ENCODE measurements at regions not wholly inside any gene's neighbourhood (a gene's known extent, or its start where the extent isn't known, plus 50 kb on each side); places are given as distances from the start of the nearest gene placed in this dataset.

DNA sequence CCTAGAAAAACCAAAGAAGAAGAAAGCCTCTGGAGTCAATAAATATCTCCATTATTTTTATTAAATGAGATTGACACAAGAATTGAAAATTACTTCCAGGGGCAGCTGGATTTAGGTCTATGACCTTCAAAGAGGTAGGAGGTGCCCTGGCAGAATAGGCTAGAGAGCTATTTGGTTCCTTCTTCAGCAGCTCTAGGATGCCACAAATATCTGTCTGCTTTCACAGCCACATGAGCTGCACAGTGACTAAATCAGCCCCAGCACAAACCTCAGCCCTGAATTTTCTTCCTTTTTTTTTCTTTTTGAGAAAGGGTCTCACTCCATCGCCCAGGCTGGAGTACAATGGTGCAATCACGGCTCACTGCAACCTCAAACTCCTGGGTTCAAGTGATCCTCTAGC, 223.5 kb downstream of the ABHD5 start:
- Mint-ChIP-seq H3K4me1 (ENCODE audit: low read depth) (no peaks in the 10 kb centered on the region), H3K27ac (no peak overlapping the region), H3K9me3 (ENCODE audit: low read depth) (no peaks in the 10 kb centered on the region), H3K36me3 (no peaks in the 10 kb centered on the region), H3K4me3 (no peak overlapping the region), H3K27me3 (no peaks in the 10 kb centered on the region)

DNA sequence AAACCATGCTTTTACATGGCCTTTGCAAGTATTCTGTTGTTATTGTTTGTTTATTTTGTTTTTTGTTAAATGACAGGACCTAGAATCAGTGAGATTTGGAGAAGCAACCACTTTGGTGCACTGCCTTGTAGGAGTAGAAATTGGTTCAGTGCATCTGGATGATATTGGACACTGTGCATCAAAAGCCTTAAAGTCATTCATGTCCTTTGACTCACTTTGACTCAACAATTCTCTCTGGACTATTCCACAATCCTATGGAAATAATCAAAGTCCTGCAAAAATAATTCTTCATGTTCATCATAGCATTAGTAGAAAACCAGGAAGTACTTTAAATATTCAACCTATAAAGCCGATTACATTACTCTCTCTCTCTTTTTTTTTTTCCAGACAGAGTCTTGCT, 224.8 kb downstream of the ABHD5 start:
- H3K4me3 Mint-ChIP-seq: no peak overlapping the region

DNA sequence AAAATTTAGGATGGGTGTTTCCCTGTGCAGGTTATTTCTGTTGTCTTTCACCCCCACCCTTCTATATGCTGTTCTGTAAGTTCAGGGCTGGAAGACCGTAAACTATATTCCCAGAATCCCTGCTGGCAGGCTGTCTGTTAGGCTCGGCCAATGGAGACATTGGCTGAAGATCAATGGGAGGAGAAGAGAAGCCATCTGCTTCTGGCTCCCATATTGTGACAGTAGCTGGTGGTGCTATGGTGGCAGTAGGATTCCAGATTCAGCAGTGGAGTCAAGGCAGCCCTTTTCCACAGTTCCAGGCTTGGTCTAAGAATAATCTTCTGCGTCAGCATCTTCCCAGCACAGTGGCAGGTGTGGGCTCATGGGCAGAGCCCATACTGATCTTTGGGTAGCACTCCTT, 226.6 kb downstream of the ABHD5 start:
- H3K36me3 Mint-ChIP-seq: no peaks in the 10 kb centered on the region
- H3K4me3 Mint-ChIP-seq: no peak overlapping the region
- H3K9me3 Mint-ChIP-seq (ENCODE audit: low read depth): no peaks in the 10 kb centered on the region
- no peaks in the 10 kb centered on the region for H3K4me1 Mint-ChIP-seq (ENCODE audit: low read depth)
- H3K27ac Mint-ChIP-seq: no peak overlapping the region
- H3K27me3 Mint-ChIP-seq: peaks cover 14% of the 10 kb centered on the region

More for the DNA sequence above, 224.8 kb downstream of the ABHD5 start:
- no peaks in the 10 kb centered on the region for H3K9me3 Mint-ChIP-seq (ENCODE audit: low read depth)
- H3K27me3 Mint-ChIP-seq: peaks cover 6% of the 10 kb centered on the region
- no peak overlapping the region for H3K27ac Mint-ChIP-seq
- no peaks in the 10 kb centered on the region for H3K36me3 Mint-ChIP-seq
- H3K4me1 Mint-ChIP-seq (ENCODE audit: low read depth): no peaks in the 10 kb centered on the region

DNA sequence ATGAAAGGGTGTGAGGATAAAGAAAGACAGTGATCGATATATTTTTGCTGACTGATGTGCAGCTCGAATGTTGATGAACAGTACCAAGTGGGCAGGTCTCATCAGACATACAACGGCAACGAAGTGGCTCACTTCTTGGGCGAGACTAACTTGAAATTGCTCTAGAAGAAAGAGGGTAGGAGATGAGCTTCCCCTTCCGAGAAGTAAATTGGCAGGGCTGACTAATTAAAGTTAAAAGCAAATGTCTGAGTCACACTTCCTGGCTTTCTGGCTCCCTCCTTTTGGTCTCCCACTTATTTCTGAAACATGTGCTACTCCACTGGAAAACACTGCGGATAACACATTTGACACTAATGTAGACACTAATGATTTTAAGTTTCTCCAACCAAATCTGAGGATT, 228.3 kb downstream of the ABHD5 start:
- Mint-ChIP-seq H3K36me3 (no peaks in the 10 kb centered on the region), H3K27me3 (peaks cover 25% of the 10 kb centered on the region), H3K9me3 (ENCODE audit: low read depth) (no peaks in the 10 kb centered on the region), H3K4me3 (no peak overlapping the region), H3K27ac (no peak overlapping the region), H3K4me1 (ENCODE audit: low read depth) (no peaks in the 10 kb centered on the region)

DNA sequence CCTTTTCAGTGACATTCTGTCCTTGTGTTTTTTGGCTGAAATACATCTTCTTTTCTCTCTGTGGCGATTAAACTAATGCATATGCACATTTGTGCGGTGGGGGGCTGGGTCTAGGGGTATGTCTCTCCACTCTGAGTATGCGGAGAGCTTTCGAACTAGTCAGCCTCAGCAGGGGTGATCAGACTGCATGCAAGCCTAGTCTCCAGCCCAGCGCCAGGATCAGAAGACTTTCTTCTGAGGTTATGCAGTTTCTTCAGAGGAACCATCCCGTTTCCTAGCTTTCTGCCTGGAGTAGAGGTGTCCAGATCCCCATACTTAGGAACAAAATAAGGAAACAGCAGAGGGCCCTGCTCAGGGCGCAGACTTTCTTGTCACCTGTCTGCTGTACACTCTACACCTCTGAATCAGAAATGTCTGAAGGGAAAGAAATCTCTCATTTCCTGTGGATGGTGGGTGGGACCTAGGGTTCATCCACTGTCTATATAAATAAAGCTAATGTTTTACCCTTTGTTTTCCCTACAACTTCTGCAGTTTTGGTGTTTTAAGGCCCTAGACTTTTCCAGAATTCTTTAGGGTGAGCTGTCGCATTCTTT, 230.4 kb downstream of the ABHD5 start:
- no peaks in the 10 kb centered on the region for H3K9me3 Mint-ChIP-seq (ENCODE audit: low read depth)
- no peak overlapping the region for H3K27ac Mint-ChIP-seq
- no peak overlapping the region for H3K4me3 Mint-ChIP-seq
- peaks cover 33% of the 10 kb centered on the region for H3K27me3 Mint-ChIP-seq
- no peaks in the 10 kb centered on the region for H3K36me3 Mint-ChIP-seq
- no peaks in the 10 kb centered on the region for H3K4me1 Mint-ChIP-seq (ENCODE audit: low read depth)

DNA sequence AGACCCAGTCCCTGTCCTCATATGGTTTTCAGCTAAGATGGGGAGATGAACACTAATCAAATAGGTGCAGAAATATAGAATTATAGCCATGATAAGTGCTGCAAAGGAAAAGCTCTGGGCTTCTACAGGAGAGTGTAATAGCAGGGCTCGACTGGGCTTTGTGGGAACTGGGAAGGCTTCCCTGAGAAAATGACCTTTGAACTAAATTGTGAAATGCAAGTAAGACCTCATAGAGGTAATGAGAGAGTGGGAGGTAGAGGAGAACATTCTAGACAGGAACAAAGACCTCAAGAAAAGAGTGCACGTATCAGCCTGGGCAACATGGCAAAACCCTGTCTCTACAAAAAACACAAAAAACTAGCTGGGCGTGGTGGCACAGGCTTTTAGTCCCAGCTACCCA, 231.6 kb downstream of the ABHD5 start:
- H3K36me3 Mint-ChIP-seq: no peaks in the 10 kb centered on the region
- peaks cover 33% of the 10 kb centered on the region for H3K27me3 Mint-ChIP-seq
- no peak overlapping the region for H3K4me3 Mint-ChIP-seq
- H3K9me3 Mint-ChIP-seq (ENCODE audit: low read depth): no peaks in the 10 kb centered on the region
- no peaks in the 10 kb centered on the region for H3K4me1 Mint-ChIP-seq (ENCODE audit: low read depth)
- no peak overlapping the region for H3K27ac Mint-ChIP-seq

DNA sequence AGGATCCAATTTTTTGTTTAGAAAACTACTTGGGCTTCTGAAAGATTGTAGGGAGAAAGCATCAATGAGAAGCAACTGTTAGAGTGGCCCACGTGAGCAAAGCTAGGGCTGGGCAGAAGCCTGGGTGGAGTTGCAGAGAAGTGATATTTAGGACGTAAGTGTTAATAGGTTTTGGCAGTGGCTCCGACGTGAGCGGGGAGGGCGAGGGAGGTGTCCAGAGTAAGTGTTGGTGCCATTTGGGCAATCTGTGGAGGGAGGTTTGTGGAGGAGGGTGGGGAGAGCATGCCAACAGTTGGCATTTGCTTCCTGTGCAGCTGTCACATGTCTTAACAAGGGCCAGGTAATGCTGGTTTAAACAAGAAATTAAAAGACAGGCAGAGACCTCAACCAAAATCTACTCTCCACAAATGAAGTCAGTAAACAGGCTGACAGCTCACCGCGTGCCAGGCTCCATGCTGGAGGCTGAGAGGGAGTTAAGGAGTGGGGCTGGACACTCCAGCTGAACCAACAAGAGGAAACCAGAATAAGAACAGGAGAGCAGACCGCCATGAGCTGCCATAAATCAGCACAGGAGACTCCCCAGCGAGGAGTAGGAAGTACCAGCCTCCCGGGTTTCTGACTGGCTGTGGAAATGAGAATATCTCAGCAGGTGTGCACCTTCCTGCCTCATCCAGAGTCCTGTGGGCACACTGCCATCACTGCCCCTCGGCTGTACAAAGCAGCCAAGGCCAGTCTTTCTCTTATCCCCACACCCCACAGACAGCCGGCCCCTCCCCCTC, 232.6 kb downstream of the ABHD5 start:
- no peak overlapping the region for H3K27ac Mint-ChIP-seq
- H3K4me1 Mint-ChIP-seq (ENCODE audit: low read depth): no peaks in the 10 kb centered on the region
- no peak overlapping the region for H3K4me3 Mint-ChIP-seq
- no peaks in the 10 kb centered on the region for H3K9me3 Mint-ChIP-seq (ENCODE audit: low read depth)
- no peaks in the 10 kb centered on the region for H3K36me3 Mint-ChIP-seq
- H3K27me3 Mint-ChIP-seq: peaks cover 37% of the 10 kb centered on the region

DNA sequence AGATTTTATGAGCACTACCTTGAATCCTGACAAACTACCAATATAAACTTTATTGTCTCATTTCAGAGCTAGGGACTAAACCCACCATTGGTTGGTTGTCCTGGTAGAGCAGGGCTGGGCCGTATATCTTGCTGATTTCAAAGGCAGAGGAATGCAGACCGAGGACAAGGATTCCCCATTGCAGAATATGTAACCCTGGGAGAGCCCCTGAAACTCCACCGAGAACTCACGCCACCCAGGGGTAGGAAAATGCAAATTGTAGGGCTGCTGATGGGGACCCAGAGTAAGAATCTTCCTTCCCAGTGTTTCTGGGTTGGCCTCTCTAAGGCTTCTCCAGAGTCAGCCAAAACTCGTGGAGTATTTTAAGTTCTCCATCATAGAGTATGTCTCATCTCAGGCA, 235.3 kb downstream of the ABHD5 start:
- H3K4me1 Mint-ChIP-seq (ENCODE audit: low read depth): no peaks in the 10 kb centered on the region
- H3K9me3 Mint-ChIP-seq (ENCODE audit: low read depth): no peaks in the 10 kb centered on the region
- no peaks in the 10 kb centered on the region for H3K36me3 Mint-ChIP-seq
- no peak overlapping the region for H3K27ac Mint-ChIP-seq
- H3K4me3 Mint-ChIP-seq: no peak overlapping the region
- peaks cover 30% of the 10 kb centered on the region for H3K27me3 Mint-ChIP-seq

DNA sequence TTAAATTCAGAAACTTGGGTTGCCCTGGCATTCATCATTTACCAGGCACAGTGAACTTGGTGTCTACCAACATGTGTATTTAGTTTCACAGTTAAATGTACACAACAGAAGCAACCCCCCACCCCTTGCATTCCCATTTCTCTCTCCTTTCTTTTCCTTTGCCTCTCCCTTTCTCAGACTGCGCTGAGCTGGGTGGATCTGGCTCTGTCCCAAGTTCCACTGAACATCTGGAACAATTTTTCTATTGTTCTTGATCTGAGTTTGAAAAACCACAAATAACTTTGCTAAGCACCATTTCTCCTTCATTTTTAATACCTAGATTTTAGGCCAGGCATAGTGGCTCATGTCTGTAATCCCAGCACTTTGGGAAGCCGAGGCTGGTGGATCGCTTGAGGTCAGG, 242.2 kb downstream of the ABHD5 start:
- no peak overlapping the region for H3K27ac Mint-ChIP-seq
- peaks cover 18% of the 10 kb centered on the region for H3K27me3 Mint-ChIP-seq
- peaks cover 7% of the 10 kb centered on the region for H3K9me3 Mint-ChIP-seq (ENCODE audit: low read depth)
- H3K4me1 Mint-ChIP-seq (ENCODE audit: low read depth): no peaks in the 10 kb centered on the region
- no peak overlapping the region for H3K4me3 Mint-ChIP-seq
- H3K36me3 Mint-ChIP-seq: no peaks in the 10 kb centered on the region

DNA sequence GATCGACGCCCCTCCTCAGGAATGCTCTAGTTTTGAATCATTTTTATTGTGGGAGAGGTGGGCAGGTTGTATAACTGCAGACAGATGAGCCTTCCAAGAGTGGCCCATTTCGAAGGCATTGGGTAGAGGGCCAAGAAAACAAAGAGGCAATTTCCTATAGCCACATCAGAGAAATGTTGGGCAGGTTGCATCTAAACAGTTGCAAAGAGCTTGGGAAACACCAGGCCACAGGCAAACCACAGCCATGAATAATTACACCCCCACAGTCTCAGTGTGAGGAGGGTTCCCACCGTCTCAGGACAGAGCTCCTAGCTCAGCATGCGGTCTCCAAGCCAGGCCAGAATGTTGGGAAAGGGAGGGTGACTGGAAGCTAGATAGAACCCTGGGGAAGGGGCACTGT, 257.3 kb downstream of the ABHD5 start:
- Mint-ChIP-seq H3K27ac (no peak overlapping the region), H3K27me3 (peaks cover 6% of the 10 kb centered on the region), H3K4me3 (no peak overlapping the region), H3K36me3 (peaks cover 2% of the 10 kb centered on the region), H3K4me1 (ENCODE audit: low read depth) (peaks cover 7% of the 10 kb centered on the region), H3K9me3 (ENCODE audit: low read depth) (no peaks in the 10 kb centered on the region)

DNA sequence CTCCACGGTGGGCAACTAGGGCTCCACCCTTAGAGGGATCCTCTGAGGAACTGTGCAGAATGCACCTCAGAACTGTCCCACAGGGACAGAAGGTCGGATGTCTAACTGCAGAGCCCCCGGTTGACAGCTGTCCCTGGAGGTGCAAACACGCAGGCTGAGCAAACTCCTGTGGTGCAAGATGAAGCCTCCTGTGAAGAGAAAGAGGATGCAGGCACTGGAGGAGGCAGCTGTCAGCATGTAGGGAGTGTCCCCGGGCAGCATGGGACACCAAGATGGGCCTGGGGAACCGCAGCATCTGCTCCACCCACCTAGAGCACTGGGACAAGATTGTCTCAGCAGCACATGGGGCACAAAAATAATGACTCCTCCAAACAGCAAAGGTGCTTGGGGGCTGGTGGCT, 258.9 kb downstream of the ABHD5 start:
- Mint-ChIP-seq H3K27ac (no peak overlapping the region), H3K4me1 (ENCODE audit: low read depth) (peaks cover 7% of the 10 kb centered on the region), H3K9me3 (ENCODE audit: low read depth) (no peaks in the 10 kb centered on the region)

DNA sequence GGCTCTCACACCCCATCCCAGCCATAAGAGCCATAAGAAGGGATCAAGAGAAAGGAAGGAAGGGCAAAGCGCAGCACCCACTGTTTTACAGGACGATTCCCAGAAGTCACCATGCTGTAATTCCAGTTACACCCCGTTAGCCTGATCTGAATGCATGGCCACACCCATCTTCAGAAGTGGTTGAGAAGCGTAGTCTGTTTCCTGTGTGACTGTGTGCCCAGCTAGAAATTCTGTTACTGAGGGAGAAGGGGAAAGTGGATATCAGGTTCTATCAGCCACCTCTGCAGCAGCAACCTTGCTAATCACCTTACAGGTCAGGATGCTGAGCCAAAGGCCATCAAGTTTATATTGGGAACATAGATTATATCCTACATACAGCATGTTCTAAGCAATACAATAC, 260.0 kb downstream of the ABHD5 start:
- no peaks in the 10 kb centered on the region for H3K9me3 Mint-ChIP-seq (ENCODE audit: low read depth)
- no peaks in the 10 kb centered on the region for H3K36me3 Mint-ChIP-seq
- no peak overlapping the region for H3K4me3 Mint-ChIP-seq
- H3K27ac Mint-ChIP-seq: no peak overlapping the region
- peaks cover 6% of the 10 kb centered on the region for H3K27me3 Mint-ChIP-seq
- H3K4me1 Mint-ChIP-seq (ENCODE audit: low read depth): peaks cover 7% of the 10 kb centered on the region

More for the DNA sequence above, 258.9 kb downstream of the ABHD5 start:
- H3K27me3 Mint-ChIP-seq: peaks cover 4% of the 10 kb centered on the region
- no peak overlapping the region for H3K4me3 Mint-ChIP-seq
- no peaks in the 10 kb centered on the region for H3K36me3 Mint-ChIP-seq

DNA sequence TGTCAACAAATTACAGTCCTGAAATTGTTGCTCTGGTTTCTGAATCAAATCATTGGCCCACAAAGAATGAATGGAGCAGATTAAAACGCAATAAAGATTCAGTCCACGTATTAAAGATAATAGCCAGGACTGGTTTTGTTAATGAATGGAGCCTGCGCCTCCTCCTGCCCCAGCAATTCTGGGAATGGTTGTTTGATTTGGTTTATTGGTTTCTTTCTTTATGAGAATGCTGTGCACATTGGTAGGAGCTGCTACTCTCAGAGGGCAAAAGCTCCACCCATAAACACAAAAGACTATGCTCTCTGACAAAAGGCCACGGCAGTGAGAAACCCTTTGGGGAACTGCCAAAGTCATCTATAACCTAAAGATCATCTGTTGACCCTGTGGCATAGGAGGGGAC, 261.1 kb downstream of the ABHD5 start:
- no peaks in the 10 kb centered on the region for H3K9me3 Mint-ChIP-seq (ENCODE audit: low read depth)
- peaks cover 7% of the 10 kb centered on the region for H3K4me1 Mint-ChIP-seq (ENCODE audit: low read depth)
- peaks cover 7% of the 10 kb centered on the region for H3K27me3 Mint-ChIP-seq
- no peak overlapping the region for H3K27ac Mint-ChIP-seq
- H3K4me3 Mint-ChIP-seq: no peak overlapping the region
- no peaks in the 10 kb centered on the region for H3K36me3 Mint-ChIP-seq

DNA sequence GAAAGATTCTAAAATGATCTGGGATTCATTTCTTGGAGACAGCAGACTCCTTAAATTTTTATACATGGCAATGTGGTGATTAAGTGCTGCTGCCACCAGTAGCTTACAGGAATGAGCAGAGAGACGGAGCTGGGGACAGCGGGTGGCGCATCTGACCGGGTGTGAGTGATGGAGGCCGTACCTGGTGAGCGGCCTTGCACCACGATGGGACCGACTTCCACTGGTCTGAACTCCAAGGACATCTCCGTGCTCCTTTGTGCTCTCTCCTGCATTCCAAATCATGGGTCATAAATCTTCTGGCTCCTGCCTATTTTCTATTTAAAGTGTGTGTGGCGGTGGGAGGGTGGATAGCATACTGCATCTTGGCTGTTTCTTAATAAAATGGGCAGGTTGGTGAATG, 262.6 kb downstream of the ABHD5 start:
- H3K9me3 Mint-ChIP-seq (ENCODE audit: low read depth): no peaks in the 10 kb centered on the region
- peaks cover 7% of the 10 kb centered on the region for H3K4me1 Mint-ChIP-seq (ENCODE audit: low read depth)
- H3K27me3 Mint-ChIP-seq: peaks cover 7% of the 10 kb centered on the region
- no peak overlapping the region for H3K27ac Mint-ChIP-seq
- H3K4me3 Mint-ChIP-seq: no peak overlapping the region
- H3K36me3 Mint-ChIP-seq: no peaks in the 10 kb centered on the region

DNA sequence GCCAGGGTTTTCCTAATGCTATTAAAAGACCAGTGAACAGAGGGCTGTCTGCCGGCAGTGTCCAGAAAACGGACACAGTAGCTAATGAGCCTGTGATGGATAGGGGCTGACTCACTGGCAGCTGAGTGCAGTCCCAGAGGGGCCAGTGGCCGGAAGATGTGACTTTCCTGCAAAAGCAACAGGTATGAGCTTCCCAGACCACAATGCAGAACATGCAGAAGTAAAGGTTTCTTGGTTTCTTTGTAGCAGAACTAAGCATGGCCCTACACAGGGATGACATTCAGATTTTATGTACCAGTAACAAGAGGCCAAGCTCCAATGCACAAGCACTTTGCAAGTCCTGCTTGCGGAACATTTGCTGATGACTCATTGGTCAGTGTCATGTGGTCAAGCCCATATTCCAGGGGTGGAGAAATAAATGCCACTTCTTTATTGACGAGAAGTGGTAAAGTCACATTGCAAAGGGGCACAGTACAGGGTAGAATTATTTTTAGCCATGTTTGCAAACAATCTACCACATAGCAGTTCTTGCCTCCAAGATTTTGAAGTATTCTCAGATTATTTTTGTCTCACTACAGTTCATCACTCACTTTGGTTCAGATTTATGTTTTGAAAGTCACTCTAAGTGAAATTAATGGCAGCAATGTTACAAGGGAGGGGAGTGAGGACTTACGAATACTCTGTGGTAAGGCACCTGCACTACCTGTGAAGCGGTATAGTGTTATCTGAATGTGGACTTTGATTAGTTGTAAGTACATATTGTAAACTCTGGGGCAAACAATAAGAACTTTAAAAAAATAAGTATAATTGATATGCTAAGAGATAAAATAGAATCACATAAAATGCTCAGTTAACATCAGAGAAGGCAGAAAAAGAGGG, 263.3 kb downstream of the ABHD5 start:
- Mint-ChIP-seq H3K9me3 (ENCODE audit: low read depth) (no peaks in the 10 kb centered on the region), H3K27me3 (peaks cover 7% of the 10 kb centered on the region), H3K4me1 (ENCODE audit: low read depth) (peaks cover 7% of the 10 kb centered on the region), H3K27ac (no peak overlapping the region), H3K4me3 (no peak overlapping the region), H3K36me3 (no peaks in the 10 kb centered on the region)
